WTC11 (cell line): ENCODE measurements at regions not wholly inside any gene's neighbourhood (a gene's known extent, or its start where the extent isn't known, plus 50 kb on each side); places are given as distances from the start of the nearest gene placed in this dataset.
A peak's percentile ranks its signal among the peaks of the same experiment; 100 is the strongest.
"Not testable (repeated sequence)": the region's sequence is repeated elsewhere in the genome, so short reads cannot be mapped to it uniquely, and the experiment has no call there.

Experiments used
- ATAC-seq: fragments of 200-7000 bp; cut with Tn5 transposase; 2 replicates; pipeline ENCODE4 v1.10.0; 2021; ENCODE audit warnings: mild to moderate bottlenecking, moderate library complexity
- CTCF ChIA-PET: fragments of 300-600 bp; sonication (Branson Sonifier 250); formaldehyde crosslinking; loops from one replicate; lab custom pipeline; 2021; ENCODE audit warnings: antibody characterized with exemption; lab: Charles Lee
- POLR2A ChIA-PET: fragments of 350-600 bp; sonication (Branson Sonifier 250); formaldehyde crosslinking; loops from one replicate; lab custom pipeline; 2021; ENCODE audit warnings: antibody characterized with exemption; lab: Charles Lee
- DNase-seq: peaks from one replicate; pipeline ENCODE4 v3.0.0; 2021; ENCODE audit warnings: low spot score
- H3K27ac Mint-ChIP-seq: 2 replicates; pipeline ENCODE4 v1.8.0; 2021; ENCODE audit warnings: mixed read lengths
- H3K27me3 Mint-ChIP-seq: 2 replicates; pipeline ENCODE4 v1.8.0; 2021; ENCODE audit warnings: low read depth, mild to moderate bottlenecking, moderate library complexity, mixed read lengths
- H3K36me3 Mint-ChIP-seq: 2 replicates; pipeline ENCODE4 v1.8.0; 2021; ENCODE audit warnings: mixed read lengths
- H3K4me1 Mint-ChIP-seq: 2 replicates; pipeline ENCODE4 v1.8.0; 2022; ENCODE audit warnings: mixed read lengths
- H3K4me3 Mint-ChIP-seq: 2 replicates; pipeline ENCODE4 v1.8.0; 2021; ENCODE audit warnings: mild to moderate bottlenecking, moderate library complexity, mixed read lengths
- H3K9me3 Mint-ChIP-seq: 2 replicates; pipeline ENCODE4 v1.8.0; 2021; ENCODE audit warnings: mixed read lengths
- ATF1 ChIP-seq: sonication (generic); formaldehyde crosslinking; IDR thresholded peaks from 2 replicates; pipeline ENCODE4 v1.8.1; 2023; ENCODE audit warnings: mild to moderate bottlenecking, moderate library complexity, missing genetic modification reagents
- EMX1 ChIP-seq: fragments of 250-450 bp; sonication (Bioruptor Pico); IDR thresholded peaks from 2 replicates; pipeline ENCODE4 v1.8.0; 2021; ENCODE audit warnings: mild to moderate bottlenecking
- FOXJ3 ChIP-seq: sonication (generic); formaldehyde crosslinking; IDR thresholded peaks from 2 replicates; pipeline ENCODE4 v1.9.0; 2021; ENCODE audit warnings: missing genetic modification reagents, mild to moderate bottlenecking, borderline replicate concordance
- FOXK1 ChIP-seq: sonication (generic); formaldehyde crosslinking; IDR thresholded peaks from 2 replicates; pipeline ENCODE4 v1.8.0; 2022; ENCODE audit warnings: mild to moderate bottlenecking, moderate library complexity, missing genetic modification reagents
- FOXP1 ChIP-seq: sonication (generic); formaldehyde crosslinking; IDR thresholded peaks from 2 replicates; pipeline ENCODE4 v1.8.0; 2022; ENCODE audit warnings: missing genetic modification reagents, mild to moderate bottlenecking, moderate library complexity, borderline replicate concordance
- JAZF1 ChIP-seq: fragments of 250-450 bp; sonication (Bioruptor Pico); IDR thresholded peaks from 2 replicates; pipeline ENCODE4 v1.9.0; 2021; ENCODE audit warnings: moderate library complexity, mild to moderate bottlenecking, inconsistent platforms
- SOX15 ChIP-seq: fragments of 250-450 bp; sonication (Bioruptor Pico); IDR thresholded peaks from 2 replicates; pipeline ENCODE4 v1.9.0; 2021; ENCODE audit warnings: mild to moderate bottlenecking
- TEAD1 ChIP-seq: sonication (generic); formaldehyde crosslinking; IDR thresholded peaks from 2 replicates; pipeline ENCODE4 v1.8.0; 2022; ENCODE audit warnings: mild to moderate bottlenecking, missing genetic modification reagents
- ZNF121 ChIP-seq: sonication (generic); formaldehyde crosslinking; IDR thresholded peaks from 2 replicates; pipeline ENCODE4 v1.8.0; 2023; ENCODE audit warnings: missing genetic modification reagents
- ZNF138 ChIP-seq: sonication (generic); formaldehyde crosslinking; conservative IDR thresholded peaks from 2 replicates; pipeline ENCODE4 v1.8.1; 2022; ENCODE audit warnings: mild to moderate bottlenecking, moderate library complexity, missing genetic modification reagents
- ZNF317 ChIP-seq: sonication (generic); formaldehyde crosslinking; IDR thresholded peaks from 2 replicates; pipeline ENCODE4 v1.8.1; 2023; ENCODE audit warnings: low read depth, mild to moderate bottlenecking, moderate library complexity, missing genetic modification reagents, borderline replicate concordance
- ZNF423 ChIP-seq: fragments of 250-450 bp; sonication (Bioruptor Pico); IDR thresholded peaks from 2 replicates; pipeline ENCODE4 v2.1.2; 2022; ENCODE audit warnings: mild to moderate bottlenecking, moderate library complexity
- TF ChIP-seq, protein P1 (sequence below): sonication (generic); formaldehyde crosslinking; IDR thresholded peaks from 2 replicates; pipeline ENCODE4 v1.8.0; 2022; ENCODE audit warnings: mild to moderate bottlenecking, missing genetic modification reagents
- TF ChIP-seq, protein P2 (sequence below): sonication (generic); formaldehyde crosslinking; IDR thresholded peaks from 2 replicates; pipeline ENCODE4 v1.8.1; 2022; ENCODE audit warnings: mild to moderate bottlenecking, moderate library complexity, missing genetic modification reagents
- TF ChIP-seq, protein P3 (sequence below): sonication (generic); formaldehyde crosslinking; IDR thresholded peaks from 2 replicates; pipeline ENCODE4 v1.8.0; 2022; ENCODE audit warnings: mild to moderate bottlenecking, missing genetic modification reagents
- TF ChIP-seq, protein P4 (sequence below): sonication (generic); formaldehyde crosslinking; IDR thresholded peaks from 2 replicates; pipeline ENCODE4 v1.8.0; 2022; ENCODE audit warnings: mild to moderate bottlenecking, missing genetic modification reagents
- TF ChIP-seq, protein P5 (sequence below): sonication (generic); formaldehyde crosslinking; conservative IDR thresholded peaks from 2 replicates; pipeline ENCODE4 v1.8.1; 2023; ENCODE audit warnings: mild to moderate bottlenecking, low read depth, missing genetic modification reagents, moderate library complexity
- TF ChIP-seq, protein P6 (sequence below): sonication (generic); formaldehyde crosslinking; IDR thresholded peaks from 2 replicates; pipeline ENCODE4 v1.8.1; 2022; ENCODE audit warnings: missing genetic modification reagents, borderline replicate concordance

DNA sequence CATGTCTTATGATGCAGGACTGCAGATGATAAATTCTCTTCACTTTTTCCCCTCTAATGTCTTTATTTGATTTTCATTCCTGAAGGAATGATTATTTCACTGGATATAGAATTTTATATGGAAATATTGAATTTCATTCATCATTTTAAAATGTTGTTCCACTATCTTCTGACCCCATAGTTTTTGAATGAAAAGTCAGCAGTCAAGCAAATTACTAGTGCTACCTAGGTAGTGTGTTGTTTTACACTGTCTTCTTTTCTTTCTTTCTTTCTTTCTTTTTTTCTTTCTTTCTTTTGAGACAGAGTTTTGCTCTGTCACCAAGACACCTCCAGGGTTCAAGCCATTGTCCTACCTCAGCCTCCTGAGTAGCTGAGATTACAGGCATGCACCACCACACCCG is 76.9 kb downstream of the WSB1 start:
- Mint-ChIP-seq H3K4me1 (peaks cover 16% of the 10 kb centered on the region), H3K36me3 (peaks cover 38% of the 10 kb centered on the region), H3K9me3 (peaks cover 52% of the 10 kb centered on the region), H3K27me3 (peaks cover 20% of the 10 kb centered on the region), H3K4me3 (no peak overlapping the region), H3K27ac (no peak overlapping the region)
- ChIA-PET POLR2A (no interaction called here), CTCF (no interaction called here)
- DNase-seq (no peak), ATAC-seq (no peak)
- TF ChIP-seq SOX15 (CRISPR knock-in tag), result no peak
- TF ChIP-seq ZNF317 (CRISPR knock-in tag), result peak; percentile 89
- no peak for TF ChIP-seq FOXK1 (CRISPR knock-in tag)
- TF ChIP-seq ZNF423 (CRISPR knock-in tag), result no peak
- no peak for TF ChIP-seq ZNF138 (CRISPR knock-in tag)
- TF ChIP-seq, protein P1, sequence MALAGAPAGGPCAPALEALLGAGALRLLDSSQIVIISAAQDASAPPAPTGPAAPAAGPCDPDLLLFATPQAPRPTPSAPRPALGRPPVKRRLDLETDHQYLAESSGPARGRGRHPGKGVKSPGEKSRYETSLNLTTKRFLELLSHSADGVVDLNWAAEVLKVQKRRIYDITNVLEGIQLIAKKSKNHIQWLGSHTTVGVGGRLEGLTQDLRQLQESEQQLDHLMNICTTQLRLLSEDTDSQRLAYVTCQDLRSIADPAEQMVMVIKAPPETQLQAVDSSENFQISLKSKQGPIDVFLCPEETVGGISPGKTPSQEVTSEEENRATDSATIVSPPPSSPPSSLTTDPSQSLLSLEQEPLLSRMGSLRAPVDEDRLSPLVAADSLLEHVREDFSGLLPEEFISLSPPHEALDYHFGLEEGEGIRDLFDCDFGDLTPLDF (CRISPR knock-in tag), result no peak
- TF ChIP-seq TEAD1 (CRISPR knock-in tag), result no peak
- TF ChIP-seq ZNF121 (CRISPR knock-in tag), result no peak

DNA sequence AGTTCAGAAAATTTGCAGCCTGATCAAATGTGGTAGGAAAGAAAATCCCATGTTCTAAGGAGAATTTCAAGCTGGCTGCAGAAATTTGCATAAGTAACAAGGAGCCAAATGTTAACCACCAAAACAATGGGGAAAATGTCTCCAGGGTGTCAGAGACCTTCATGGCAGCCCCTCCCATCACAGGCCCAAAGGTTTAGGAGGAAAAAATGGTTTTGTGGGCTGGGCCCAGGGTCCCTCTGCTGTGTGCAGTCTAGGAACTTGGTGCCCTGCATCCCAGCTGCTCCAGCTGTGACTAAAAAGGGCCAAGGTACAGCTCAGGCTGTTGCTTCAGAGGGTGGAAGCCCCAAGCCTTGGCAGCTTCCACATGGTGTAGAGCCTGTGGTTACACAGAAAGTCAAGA is 79.8 kb downstream of the WSB1 start:
- POLR2A ChIA-PET, DNase-seq, CTCF ChIA-PET, H3K4me1 Mint-ChIP-seq, H3K27ac Mint-ChIP-seq, ATAC-seq, H3K4me3 Mint-ChIP-seq: not testable (repeated sequence)
- H3K27me3 Mint-ChIP-seq, result peaks cover 20% of the 10 kb centered on the region
- H3K36me3 Mint-ChIP-seq, result peaks cover 38% of the 10 kb centered on the region
- H3K9me3 Mint-ChIP-seq, result peaks cover 60% of the 10 kb centered on the region

DNA sequence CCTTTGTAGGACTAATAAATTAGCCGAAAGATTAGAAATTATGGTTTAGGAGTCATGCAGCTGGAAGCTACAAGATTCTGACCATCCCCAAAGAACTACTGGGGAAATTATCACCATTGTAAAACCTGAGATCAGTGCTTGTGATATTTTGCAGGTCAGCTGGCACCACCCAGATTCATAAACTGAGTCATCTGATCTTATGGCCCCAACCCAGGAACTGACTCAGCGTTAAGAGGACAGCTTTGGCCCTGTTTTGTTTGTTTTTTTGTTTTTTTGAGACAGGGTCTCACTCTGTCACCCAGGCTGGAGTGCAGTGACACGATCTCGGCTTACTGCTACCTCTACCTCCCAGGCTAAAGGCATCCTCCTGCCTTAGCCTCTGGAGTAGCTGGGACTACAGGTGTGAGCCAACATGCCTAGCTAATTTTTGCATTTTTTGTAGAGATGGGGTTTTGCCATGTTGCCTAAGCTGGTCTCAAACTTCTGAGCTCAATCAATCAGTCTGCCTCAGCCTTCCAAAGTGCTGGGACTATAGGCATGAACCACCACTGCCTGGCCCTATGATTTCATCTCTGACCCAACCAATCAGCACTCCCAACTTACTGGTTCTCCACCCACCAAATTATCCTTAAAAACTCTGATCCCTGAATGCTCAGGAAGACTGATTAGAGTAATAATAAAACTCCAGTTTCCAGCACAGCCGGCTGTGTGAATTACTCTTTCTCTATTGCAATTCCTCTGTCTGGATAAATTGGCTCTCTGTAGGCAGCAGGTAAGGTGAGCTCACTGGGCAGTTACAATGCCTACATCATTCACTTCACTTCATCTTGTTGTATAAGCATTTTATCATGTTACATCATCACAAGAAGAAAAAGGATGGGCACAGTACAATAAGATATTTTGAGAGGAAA is 79.4 kb upstream of the KSR1 start:
- H3K36me3 Mint-ChIP-seq, result peaks cover 27% of the 10 kb centered on the region
- H3K4me3 Mint-ChIP-seq, result no peak overlapping the region
- H3K27me3 Mint-ChIP-seq, result peaks cover 20% of the 10 kb centered on the region
- POLR2A ChIA-PET, result interaction anchor here (0.6 kb wide), 1 partner anchor 32 kb away, joined by 3 read pairs; no protein-coding TSS in a partner anchor
- no peaks in the 10 kb centered on the region for H3K4me1 Mint-ChIP-seq
- ATAC-seq (no peak), DNase-seq (no peak)
- TF ChIP-seq, protein P2, sequence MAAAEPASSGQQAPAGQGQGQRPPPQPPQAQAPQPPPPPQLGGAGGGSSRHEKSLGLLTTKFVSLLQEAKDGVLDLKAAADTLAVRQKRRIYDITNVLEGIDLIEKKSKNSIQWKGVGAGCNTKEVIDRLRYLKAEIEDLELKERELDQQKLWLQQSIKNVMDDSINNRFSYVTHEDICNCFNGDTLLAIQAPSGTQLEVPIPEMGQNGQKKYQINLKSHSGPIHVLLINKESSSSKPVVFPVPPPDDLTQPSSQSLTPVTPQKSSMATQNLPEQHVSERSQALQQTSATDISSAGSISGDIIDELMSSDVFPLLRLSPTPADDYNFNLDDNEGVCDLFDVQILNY (CRISPR knock-in tag), result no peak
- TF ChIP-seq, protein P3, sequence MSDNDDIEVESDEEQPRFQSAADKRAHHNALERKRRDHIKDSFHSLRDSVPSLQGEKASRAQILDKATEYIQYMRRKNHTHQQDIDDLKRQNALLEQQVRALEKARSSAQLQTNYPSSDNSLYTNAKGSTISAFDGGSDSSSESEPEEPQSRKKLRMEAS, result no peak
- TF ChIP-seq, protein P4, sequence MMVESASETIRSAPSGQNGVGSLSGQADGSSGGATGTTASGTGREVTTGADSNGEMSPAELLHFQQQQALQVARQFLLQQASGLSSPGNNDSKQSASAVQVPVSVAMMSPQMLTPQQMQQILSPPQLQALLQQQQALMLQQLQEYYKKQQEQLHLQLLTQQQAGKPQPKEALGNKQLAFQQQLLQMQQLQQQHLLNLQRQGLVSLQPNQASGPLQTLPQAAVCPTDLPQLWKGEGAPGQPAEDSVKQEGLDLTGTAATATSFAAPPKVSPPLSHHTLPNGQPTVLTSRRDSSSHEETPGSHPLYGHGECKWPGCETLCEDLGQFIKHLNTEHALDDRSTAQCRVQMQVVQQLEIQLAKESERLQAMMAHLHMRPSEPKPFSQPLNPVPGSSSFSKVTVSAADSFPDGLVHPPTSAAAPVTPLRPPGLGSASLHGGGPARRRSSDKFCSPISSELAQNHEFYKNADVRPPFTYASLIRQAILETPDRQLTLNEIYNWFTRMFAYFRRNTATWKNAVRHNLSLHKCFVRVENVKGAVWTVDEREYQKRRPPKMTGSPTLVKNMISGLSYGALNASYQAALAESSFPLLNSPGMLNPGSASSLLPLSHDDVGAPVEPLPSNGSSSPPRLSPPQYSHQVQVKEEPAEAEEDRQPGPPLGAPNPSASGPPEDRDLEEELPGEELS, result no peak
- TF ChIP-seq, protein P5, sequence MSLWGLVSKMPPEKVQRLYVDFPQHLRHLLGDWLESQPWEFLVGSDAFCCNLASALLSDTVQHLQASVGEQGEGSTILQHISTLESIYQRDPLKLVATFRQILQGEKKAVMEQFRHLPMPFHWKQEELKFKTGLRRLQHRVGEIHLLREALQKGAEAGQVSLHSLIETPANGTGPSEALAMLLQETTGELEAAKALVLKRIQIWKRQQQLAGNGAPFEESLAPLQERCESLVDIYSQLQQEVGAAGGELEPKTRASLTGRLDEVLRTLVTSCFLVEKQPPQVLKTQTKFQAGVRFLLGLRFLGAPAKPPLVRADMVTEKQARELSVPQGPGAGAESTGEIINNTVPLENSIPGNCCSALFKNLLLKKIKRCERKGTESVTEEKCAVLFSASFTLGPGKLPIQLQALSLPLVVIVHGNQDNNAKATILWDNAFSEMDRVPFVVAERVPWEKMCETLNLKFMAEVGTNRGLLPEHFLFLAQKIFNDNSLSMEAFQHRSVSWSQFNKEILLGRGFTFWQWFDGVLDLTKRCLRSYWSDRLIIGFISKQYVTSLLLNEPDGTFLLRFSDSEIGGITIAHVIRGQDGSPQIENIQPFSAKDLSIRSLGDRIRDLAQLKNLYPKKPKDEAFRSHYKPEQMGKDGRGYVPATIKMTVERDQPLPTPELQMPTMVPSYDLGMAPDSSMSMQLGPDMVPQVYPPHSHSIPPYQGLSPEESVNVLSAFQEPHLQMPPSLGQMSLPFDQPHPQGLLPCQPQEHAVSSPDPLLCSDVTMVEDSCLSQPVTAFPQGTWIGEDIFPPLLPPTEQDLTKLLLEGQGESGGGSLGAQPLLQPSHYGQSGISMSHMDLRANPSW (CRISPR knock-in tag), result no peak
- TF ChIP-seq ATF1 (CRISPR knock-in tag) (no peak), FOXP1 (no peak), FOXJ3 (CRISPR knock-in tag) (no peak), SOX15 (CRISPR knock-in tag) (no peak), JAZF1 (CRISPR knock-in tag) (no peak), EMX1 (CRISPR knock-in tag) (no peak)
- TF ChIP-seq, protein P6, sequence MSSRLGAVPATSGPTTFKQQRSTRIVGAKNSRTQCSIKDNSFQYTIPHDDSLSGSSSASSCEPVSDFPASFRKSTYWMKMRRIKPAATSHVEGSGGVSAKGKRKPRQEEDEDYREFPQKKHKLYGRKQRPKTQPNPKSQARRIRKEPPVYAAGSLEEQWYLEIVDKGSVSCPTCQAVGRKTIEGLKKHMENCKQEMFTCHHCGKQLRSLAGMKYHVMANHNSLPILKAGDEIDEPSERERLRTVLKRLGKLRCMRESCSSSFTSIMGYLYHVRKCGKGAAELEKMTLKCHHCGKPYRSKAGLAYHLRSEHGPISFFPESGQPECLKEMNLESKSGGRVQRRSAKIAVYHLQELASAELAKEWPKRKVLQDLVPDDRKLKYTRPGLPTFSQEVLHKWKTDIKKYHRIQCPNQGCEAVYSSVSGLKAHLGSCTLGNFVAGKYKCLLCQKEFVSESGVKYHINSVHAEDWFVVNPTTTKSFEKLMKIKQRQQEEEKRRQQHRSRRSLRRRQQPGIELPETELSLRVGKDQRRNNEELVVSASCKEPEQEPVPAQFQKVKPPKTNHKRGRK (CRISPR knock-in tag), result no peak
- no peak overlapping the region for H3K27ac Mint-ChIP-seq
- CTCF ChIA-PET, result interaction anchor here (0.9 kb wide), 3 partner anchors 11 to 276 kb away, joined by 3 to 5 read pairs (median 3); no protein-coding TSS in a partner anchor
- peaks cover 39% of the 10 kb centered on the region for H3K9me3 Mint-ChIP-seq
